ENCODE measurements at regions not wholly inside any gene's neighbourhood (a gene's known extent, or its start where the extent isn't known, plus 50 kb on each side); places are given as distances from the start of the nearest gene placed in this dataset.
"Not testable (repeated sequence)": the region's sequence is repeated elsewhere in the genome, so short reads cannot be mapped to it uniquely, and the experiment has no call there.

GRCh38 chr5:61215996-61216395 lies 53.7 kb upstream of the SMIM15 start:
- no peak for DNase-seq

GRCh38 chr5:61216741-61217140 lies 54.5 kb upstream of the SMIM15 start:
- DNase-seq: no peak

- no peak for DNase-seq
Observed at GRCh38 chr5:61217214-61217613, 54.9 kb upstream of the SMIM15 start.

GRCh38 chr5:61228229-61228628 lies 66.0 kb upstream of the SMIM15 start:
- no peak for DNase-seq

- no peak for DNase-seq
Observed at GRCh38 chr5:61228691-61229280, 66.5 kb upstream of the SMIM15 start.

GRCh38 chr5:61229416-61229815 lies 67.1 kb upstream of the SMIM15 start:
- no peak for DNase-seq

- no peak for DNase-seq
Observed at GRCh38 chr5:61230492-61230891, 68.2 kb upstream of the SMIM15 start.

GRCh38 chr5:61231813-61232212 lies 69.5 kb upstream of the SMIM15 start:
- no peak for DNase-seq

GRCh38 chr5:61232490-61233050 lies 70.3 kb upstream of the SMIM15 start:
- DNase-seq: no peak

- no peak for DNase-seq
Observed at GRCh38 chr5:61234019-61234418, 71.8 kb upstream of the SMIM15 start.

GRCh38 chr5:61236715-61237114 lies 74.4 kb upstream of the SMIM15 start:
- not testable (repeated sequence) for DNase-seq

- no peak for DNase-seq
Observed at GRCh38 chr5:61245486-61245885, 83.2 kb upstream of the SMIM15 start.

- no peak for DNase-seq
Observed at GRCh38 chr5:61245936-61246335, 83.7 kb upstream of the SMIM15 start.

GRCh38 chr5:61246768-61247307 lies 84.6 kb upstream of the SMIM15 start:
- no peak for DNase-seq

- no peak for DNase-seq
Observed at GRCh38 chr5:61251874-61252642, 80.0 kb upstream of the ZSWIM6 start.

- no peak for DNase-seq
Observed at GRCh38 chr5:61252643-61252925, 79.5 kb upstream of the ZSWIM6 start.

GRCh38 chr5:61253547-61253946 lies 78.5 kb upstream of the ZSWIM6 start:
- DNase-seq: no peak

GRCh38 chr5:61254969-61255555 lies 77.0 kb upstream of the ZSWIM6 start:
- DNase-seq: no peak

- no peak for DNase-seq
Observed at GRCh38 chr5:61256474-61256873, 75.6 kb upstream of the ZSWIM6 start.

- no peak for DNase-seq
Observed at GRCh38 chr5:61257421-61257820, 74.6 kb upstream of the ZSWIM6 start.

GRCh38 chr5:61261136-61261535 lies 70.9 kb upstream of the ZSWIM6 start:
- no peak for DNase-seq

- no peak for DNase-seq
Observed at GRCh38 chr5:61262080-61262479, 70.0 kb upstream of the ZSWIM6 start.

GRCh38 chr5:61263072-61263471 lies 69.0 kb upstream of the ZSWIM6 start:
- DNase-seq: no peak
